Activated CD8-positive, alpha-beta T cell treated with anti-CD3 and anti-CD28 coated beads, Interleukin-2, amount 10 ng/mL, durations not matched to agents 7 days and 5 days (primary cell): ENCODE measurements at regions not wholly inside any gene's neighbourhood (a gene's known extent, or its start where the extent isn't known, plus 50 kb on each side); places are given as distances from the start of the nearest gene placed in this dataset.

Experiments
- ATAC-seq: fragments of 150-1000 bp; cut with Tn5 transposase; one replicate; pipeline ENCODE4 v1.10.0; 2021; ENCODE audit warnings: moderate library complexity
- CTCF ChIA-PET: fragments of 350-600 bp; sonication (Branson Sonifier 250); formaldehyde crosslinking; loops from one replicate; lab custom pipeline; 2021; ENCODE audit warnings: antibody characterized with exemption; lab: Charles Lee
- POLR2A ChIA-PET: fragments of 350-600 bp; sonication (Branson Sonifier 250); formaldehyde crosslinking; loops from one replicate; lab custom pipeline; 2021; ENCODE audit warnings: antibody characterized with exemption; lab: Charles Lee
- DNase-seq: peaks from one replicate; pipeline ENCODE4 v3.0.0-alpha.2; 2020
- H3K27ac Mint-ChIP-seq: one replicate; pipeline ENCODE4 v1.8.0; 2021; ENCODE audit warnings: mild to moderate bottlenecking, mixed read lengths
- H3K27me3 Mint-ChIP-seq: one replicate; pipeline ENCODE4 v1.8.0; 2021; ENCODE audit warnings: low read depth, mixed read lengths
- H3K36me3 Mint-ChIP-seq: one replicate; pipeline ENCODE4 v1.8.0; 2021; ENCODE audit warnings: low read depth, mixed read lengths
- H3K4me1 Mint-ChIP-seq: one replicate; pipeline ENCODE4 v1.8.0; 2021; ENCODE audit warnings: low read depth, mixed read lengths
- H3K4me3 Mint-ChIP-seq: one replicate; pipeline ENCODE4 v1.8.0; 2021; ENCODE audit warnings: mild to moderate bottlenecking, mixed read lengths
- H3K9me3 Mint-ChIP-seq: one replicate; pipeline ENCODE4 v1.8.0; 2022; ENCODE audit warnings: mixed read lengths; ENCODE audit not compliant: insufficient read depth

DNA sequence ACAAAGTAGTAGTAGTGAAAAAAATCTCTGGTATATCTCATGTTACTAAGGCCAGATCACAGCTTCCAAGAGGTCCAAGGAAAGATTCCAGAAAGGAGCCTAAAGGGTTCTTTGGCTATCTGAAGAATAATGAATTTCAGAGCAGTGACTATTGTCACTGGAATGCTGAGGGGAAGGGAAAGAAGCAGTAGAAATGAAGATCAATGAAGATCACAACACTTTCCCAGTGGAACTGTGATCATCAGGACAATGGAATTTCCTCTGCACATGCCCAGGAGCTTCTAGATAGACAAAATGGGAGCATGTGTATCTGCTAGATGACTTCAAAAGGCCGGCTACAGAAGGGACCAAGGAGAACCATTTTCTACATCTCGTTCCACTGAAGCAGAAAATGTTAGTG is 219.5 kb upstream of the PHYHIPL start:
- peaks cover 4% of the 10 kb centered on the region for H3K27me3 Mint-ChIP-seq
- H3K4me1 Mint-ChIP-seq = no peaks in the 10 kb centered on the region
- DNase-seq = no peak
- CTCF ChIA-PET = no interaction called here
- no peak overlapping the region for H3K27ac Mint-ChIP-seq
- H3K36me3 Mint-ChIP-seq = no peaks in the 10 kb centered on the region
- no peak overlapping the region for H3K4me3 Mint-ChIP-seq
- POLR2A ChIA-PET = no interaction called here
- no peak for ATAC-seq
- no peaks in the 10 kb centered on the region for H3K9me3 Mint-ChIP-seq

DNA sequence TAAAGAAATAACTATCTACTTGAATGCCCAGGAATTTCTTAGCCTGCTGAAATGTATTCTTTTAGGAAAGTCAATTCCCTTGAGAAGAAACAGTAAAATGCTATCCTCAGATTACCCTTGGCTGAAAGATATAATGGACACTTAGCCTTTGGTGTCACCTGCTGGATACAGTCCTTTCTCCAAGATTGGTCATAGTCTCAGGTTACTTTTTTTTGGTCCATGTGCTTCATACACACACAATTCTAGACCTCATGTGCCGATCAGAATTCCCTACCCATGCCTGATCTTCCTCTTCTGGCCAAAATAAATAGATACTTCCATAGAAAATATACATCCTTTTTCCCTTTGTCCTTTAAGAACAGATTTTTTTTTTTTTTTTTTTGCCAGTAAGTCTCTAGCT is 218.9 kb upstream of the PHYHIPL start:
- no peak for ATAC-seq
- ChIA-PET CTCF (no interaction called here), POLR2A (no interaction called here)
- Mint-ChIP-seq H3K27ac (no peak overlapping the region), H3K9me3 (no peaks in the 10 kb centered on the region), H3K4me1 (no peaks in the 10 kb centered on the region), H3K4me3 (no peak overlapping the region), H3K36me3 (no peaks in the 10 kb centered on the region), H3K27me3 (peaks cover 4% of the 10 kb centered on the region)
- DNase-seq = no peak

DNA sequence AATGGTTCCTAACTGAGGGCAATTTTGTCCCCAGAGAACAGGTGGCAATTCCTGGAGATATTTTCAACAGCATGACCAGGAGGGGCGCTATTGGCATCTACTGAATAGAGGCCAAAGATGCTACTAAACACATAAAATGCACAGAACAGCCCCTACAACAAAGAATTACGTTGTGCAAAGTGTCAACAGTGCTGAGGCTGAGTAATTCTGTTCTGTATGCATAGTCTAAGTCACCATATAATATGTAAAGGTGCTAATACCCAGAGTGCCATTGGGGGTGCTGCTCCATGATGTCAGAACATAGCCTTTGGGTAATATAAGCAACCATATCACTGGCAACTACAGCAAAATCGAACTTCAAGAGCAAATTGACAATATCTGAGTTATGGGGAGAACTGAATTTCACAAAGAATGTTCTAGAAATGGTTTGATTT is 213.3 kb upstream of the PHYHIPL start:
- H3K4me1 Mint-ChIP-seq = no peaks in the 10 kb centered on the region
- peaks cover 4% of the 10 kb centered on the region for H3K27me3 Mint-ChIP-seq
- DNase-seq (no peak), ATAC-seq (no peak)
- no peak overlapping the region for H3K27ac Mint-ChIP-seq
- ChIA-PET CTCF (no interaction called here), POLR2A (no interaction called here)
- no peak overlapping the region for H3K4me3 Mint-ChIP-seq
- no peaks in the 10 kb centered on the region for H3K9me3 Mint-ChIP-seq
- no peaks in the 10 kb centered on the region for H3K36me3 Mint-ChIP-seq

DNA sequence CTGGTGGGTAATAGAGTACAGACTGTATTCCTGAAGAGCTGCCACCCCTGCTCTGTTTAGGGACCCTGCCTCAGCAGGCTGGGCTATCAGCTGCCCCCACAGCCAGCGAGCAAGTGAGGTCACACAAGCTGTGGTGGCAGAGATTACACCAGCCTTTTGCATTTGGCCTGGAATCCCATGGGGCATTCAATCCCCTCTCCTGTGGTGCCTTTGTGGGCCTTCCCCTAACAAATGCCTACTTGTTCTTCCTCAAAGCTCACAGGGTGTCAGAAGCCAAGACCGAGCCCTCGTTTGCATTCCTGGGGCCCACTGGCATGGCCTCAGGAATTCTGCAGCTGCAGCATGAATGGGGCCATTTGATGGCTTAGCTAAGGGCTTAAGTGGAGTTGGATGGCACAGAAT is 212.7 kb upstream of the PHYHIPL start:
- Mint-ChIP-seq H3K4me3 (no peak overlapping the region), H3K27me3 (peaks cover under 1% of the 10 kb centered on the region), H3K4me1 (no peaks in the 10 kb centered on the region), H3K36me3 (no peaks in the 10 kb centered on the region), H3K9me3 (no peaks in the 10 kb centered on the region), H3K27ac (no peak overlapping the region)
- no peak for DNase-seq
- no peak for ATAC-seq
- ChIA-PET CTCF (no interaction called here), POLR2A (no interaction called here)

DNA sequence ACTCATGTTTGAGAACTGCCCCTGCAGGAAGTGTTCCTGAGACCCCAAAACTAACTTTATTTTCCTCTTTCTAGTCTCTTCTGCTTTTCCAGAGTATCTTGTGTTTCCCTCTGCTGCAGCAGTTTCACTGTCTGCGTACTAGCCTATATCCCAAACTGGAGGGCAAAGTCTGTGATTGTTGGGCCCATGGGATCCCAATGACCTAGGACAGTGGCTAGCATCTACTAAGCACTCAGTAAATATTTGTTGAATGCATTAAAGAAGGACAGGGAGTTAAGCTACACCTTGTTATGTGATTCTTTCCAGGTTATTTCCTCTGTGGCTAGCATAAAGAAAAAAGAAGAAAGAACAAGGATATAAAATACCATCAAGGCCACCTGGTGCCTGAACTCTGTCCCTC is 210.6 kb upstream of the PHYHIPL start:
- H3K27me3 Mint-ChIP-seq = no peaks in the 10 kb centered on the region
- no peaks in the 10 kb centered on the region for H3K4me1 Mint-ChIP-seq
- CTCF ChIA-PET = interaction anchor here (1.5 kb wide), 1 partner anchor 12 kb away, joined by 3 read pairs; no protein-coding TSS in a partner anchor
- no peaks in the 10 kb centered on the region for H3K36me3 Mint-ChIP-seq
- ATAC-seq (no peak), DNase-seq (no peak)
- H3K27ac Mint-ChIP-seq = no peak overlapping the region
- H3K9me3 Mint-ChIP-seq = no peaks in the 10 kb centered on the region
- no peak overlapping the region for H3K4me3 Mint-ChIP-seq
- POLR2A ChIA-PET = no interaction called here

DNA sequence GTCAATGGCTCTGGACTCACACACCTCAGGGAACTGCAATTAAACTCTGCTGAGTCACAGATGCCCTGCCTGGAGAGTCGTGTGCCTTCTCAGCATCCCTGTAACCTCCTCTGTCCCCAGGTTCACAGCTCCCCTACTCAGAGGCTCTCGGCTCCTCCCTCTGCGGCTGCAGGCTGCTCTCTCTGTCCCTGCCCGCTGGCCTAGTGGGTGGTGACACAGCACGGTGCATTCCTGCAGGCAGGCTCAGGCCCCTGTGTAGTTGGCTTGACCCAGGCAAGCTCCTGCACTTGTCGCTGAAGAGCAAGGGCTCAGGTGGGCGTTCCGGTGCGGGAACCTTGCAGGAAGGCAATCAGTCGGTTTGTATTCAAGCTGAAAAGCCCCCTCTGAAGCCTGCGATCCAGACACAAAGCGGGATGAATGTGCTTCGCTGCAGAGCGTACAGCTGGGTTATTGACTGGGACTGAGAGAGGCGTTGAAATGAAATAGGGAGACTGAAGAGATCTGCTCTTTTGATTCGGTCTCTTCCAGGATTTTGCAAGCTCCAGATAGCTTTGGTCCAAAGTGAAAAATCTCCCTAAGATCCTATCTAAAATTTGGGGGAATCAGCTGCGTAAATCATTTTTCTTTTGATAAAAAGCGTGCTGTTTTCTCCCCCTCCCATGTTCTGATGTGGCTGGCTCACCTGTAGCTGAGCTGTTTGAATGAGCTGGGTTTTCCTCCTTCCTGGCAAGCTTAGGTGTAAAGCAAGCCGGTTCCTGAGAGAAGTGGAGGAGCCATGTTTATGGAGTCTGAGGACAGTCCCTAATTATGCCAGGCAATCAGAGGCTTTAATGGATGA is 208.7 kb upstream of the PHYHIPL start:
- no peaks in the 10 kb centered on the region for H3K9me3 Mint-ChIP-seq
- DNase-seq (no peak), ATAC-seq (no peak)
- no peaks in the 10 kb centered on the region for H3K36me3 Mint-ChIP-seq
- CTCF ChIA-PET = interaction anchor here (1.0 to 1.2 kb wide), 2 partner anchors 16 to 17 kb away, joined by 3 to 4 read pairs; no protein-coding TSS in a partner anchor
- H3K27me3 Mint-ChIP-seq = no peaks in the 10 kb centered on the region
- H3K27ac Mint-ChIP-seq = no peak overlapping the region
- H3K4me1 Mint-ChIP-seq = no peaks in the 10 kb centered on the region
- POLR2A ChIA-PET = interaction anchor here (0.7 kb wide), 1 partner anchor 23 kb away, joined by 3 read pairs; no protein-coding TSS in a partner anchor
- no peak overlapping the region for H3K4me3 Mint-ChIP-seq

DNA sequence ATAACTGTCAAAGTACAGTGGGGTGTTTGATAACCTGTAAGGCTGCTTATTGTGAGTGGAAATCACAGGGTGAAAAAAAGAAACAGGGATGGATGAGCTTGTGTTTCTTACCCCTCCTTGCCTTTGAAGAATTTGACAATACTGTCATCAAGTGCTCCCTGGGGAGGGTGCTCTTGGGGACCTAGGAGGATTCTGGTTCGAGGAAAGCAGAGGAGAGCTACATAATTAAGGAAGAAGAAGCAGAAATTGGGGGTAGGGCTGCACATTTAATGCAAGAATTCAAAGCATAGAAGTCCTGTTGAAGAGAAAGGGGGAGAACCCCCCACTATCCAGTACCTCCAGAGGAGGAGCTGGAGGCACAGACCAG is 208.1 kb upstream of the PHYHIPL start:
- Mint-ChIP-seq H3K27ac (no peak overlapping the region), H3K4me3 (no peak overlapping the region), H3K9me3 (no peaks in the 10 kb centered on the region), H3K36me3 (no peaks in the 10 kb centered on the region), H3K4me1 (no peaks in the 10 kb centered on the region), H3K27me3 (no peaks in the 10 kb centered on the region)
- ChIA-PET CTCF (interaction anchor here (1.2 kb wide), 1 partner anchor 18 kb away, joined by 4 read pairs; no protein-coding TSS in a partner anchor), POLR2A (interaction anchor here (0.7 kb wide), 1 partner anchor 23 kb away, joined by 3 read pairs; no protein-coding TSS in a partner anchor)
- DNase-seq (no peak), ATAC-seq (no peak)

DNA sequence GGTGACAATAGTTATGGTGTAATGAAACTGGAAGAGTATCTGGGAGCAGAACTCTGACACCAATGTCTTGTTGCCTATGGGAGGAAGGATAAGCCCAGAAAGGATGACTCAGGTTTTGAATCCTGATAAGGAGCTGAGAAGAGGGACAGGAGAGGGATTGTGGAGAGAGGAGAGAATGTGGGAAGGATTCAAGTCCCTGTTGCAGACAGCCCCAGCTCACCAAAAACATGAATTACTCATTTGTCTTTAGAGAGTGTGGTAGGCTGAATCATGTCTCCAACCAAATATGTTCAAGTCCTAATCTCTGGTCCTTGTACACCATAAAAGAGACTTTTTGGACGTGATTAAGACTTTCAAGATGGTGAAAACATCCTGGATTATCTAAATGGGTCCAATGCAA is 206.9 kb upstream of the PHYHIPL start:
- Mint-ChIP-seq H3K4me3 (no peak overlapping the region), H3K36me3 (no peaks in the 10 kb centered on the region), H3K9me3 (no peaks in the 10 kb centered on the region), H3K27ac (no peak overlapping the region), H3K4me1 (no peaks in the 10 kb centered on the region), H3K27me3 (no peaks in the 10 kb centered on the region)
- ATAC-seq = no peak
- ChIA-PET CTCF (no interaction called here), POLR2A (no interaction called here)
- no peak for DNase-seq

DNA sequence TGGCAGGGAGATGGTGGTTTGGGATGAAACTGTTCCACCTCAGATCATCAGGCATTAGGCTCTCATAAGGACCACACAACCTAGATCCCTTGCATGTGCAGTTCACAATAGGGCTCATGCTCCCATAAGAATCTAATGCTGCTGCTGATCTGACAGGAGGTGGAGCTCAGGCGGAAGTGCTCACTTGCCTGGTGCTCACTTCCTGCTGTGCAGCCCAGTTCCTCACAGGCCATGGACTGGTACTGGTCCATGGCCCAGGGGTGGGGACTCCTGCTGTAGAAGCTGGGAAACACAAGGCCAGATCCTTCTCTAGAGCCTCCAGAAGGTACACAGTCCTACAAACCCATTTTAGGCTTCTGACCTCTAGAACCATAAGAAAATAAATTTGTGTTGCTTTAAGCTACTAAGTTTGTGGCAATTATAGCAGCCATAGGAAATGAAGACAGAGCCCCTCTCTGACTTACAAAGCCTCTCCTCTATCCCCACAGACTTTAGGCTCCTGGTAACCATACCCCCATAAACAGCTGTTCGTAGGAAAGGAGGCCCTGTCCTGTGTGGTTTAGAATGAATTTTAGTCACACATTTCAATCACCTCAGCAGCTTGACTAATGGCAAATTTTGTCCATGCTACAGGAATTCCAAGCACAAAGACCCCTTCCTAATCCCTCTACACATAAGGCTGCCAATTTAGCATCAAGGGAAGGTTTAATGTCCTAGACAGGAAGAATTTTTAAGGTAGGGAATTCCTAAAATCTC is 206.1 kb upstream of the PHYHIPL start:
- Mint-ChIP-seq H3K4me3 (no peak overlapping the region), H3K27me3 (no peaks in the 10 kb centered on the region), H3K27ac (no peak overlapping the region), H3K36me3 (no peaks in the 10 kb centered on the region), H3K9me3 (no peaks in the 10 kb centered on the region), H3K4me1 (no peaks in the 10 kb centered on the region)
- POLR2A ChIA-PET = no interaction called here
- ATAC-seq (no peak), DNase-seq (no peak)
- CTCF ChIA-PET = no interaction called here

DNA sequence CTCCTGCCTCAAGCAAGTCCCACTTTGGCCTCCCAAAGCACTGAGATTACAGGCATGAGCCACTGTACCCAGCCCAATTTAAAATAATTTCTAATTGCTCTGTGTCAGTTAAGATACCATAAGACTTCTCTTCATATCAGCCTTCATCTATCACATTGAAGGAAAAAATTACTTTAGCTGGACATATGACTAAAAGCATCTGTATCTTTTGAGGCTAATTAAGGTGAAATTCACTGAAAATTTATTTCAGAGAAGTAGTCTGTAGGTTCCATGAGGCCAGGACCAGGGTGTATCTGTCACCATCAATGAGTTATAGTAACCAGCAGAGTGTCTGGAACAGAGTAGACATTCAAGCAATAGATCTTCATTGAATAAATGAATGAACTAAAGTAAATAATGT is 205.2 kb upstream of the PHYHIPL start:
- DNase-seq (no peak), ATAC-seq (no peak)
- Mint-ChIP-seq H3K4me1 (no peaks in the 10 kb centered on the region), H3K4me3 (no peak overlapping the region), H3K27me3 (no peaks in the 10 kb centered on the region), H3K9me3 (no peaks in the 10 kb centered on the region), H3K36me3 (no peaks in the 10 kb centered on the region), H3K27ac (no peak overlapping the region)
- ChIA-PET POLR2A (no interaction called here), CTCF (no interaction called here)

DNA sequence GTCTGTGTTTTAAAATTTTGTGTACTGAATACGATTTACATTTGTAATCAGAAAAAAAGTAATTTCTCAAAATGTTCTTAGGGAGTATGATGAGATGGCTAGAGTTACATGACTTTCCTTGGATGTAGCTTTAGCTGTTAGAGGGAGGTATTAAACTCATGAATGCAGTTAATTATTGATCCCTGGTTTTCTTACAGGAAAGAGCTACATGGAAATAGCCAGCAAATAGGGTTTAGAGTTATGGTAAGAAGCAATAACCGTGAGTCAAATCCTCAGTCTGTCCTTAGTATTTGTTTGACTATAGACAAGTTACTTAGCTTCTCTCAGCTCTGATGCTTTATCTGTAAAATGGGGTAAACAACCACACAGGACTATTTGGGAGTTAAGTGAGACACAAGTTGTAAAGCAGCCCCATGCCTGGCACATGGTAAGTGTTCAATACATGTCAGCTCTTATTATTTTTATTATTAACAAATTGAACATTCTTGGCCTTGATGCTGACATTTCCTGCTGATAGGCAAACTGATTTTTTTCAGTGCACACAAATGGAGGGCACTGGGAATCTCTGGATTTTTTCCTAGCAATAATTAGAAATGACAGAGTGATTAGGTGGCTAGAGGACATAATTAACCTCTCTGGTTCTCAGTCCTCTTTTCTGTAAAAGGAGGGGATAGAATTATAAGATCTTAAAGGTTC is 204.5 kb upstream of the PHYHIPL start:
- H3K9me3 Mint-ChIP-seq = no peaks in the 10 kb centered on the region
- no peaks in the 10 kb centered on the region for H3K36me3 Mint-ChIP-seq
- ChIA-PET POLR2A (no interaction called here), CTCF (no interaction called here)
- H3K4me1 Mint-ChIP-seq = no peaks in the 10 kb centered on the region
- H3K4me3 Mint-ChIP-seq = no peak overlapping the region
- no peak for ATAC-seq
- no peaks in the 10 kb centered on the region for H3K27me3 Mint-ChIP-seq
- DNase-seq = no peak
- no peak overlapping the region for H3K27ac Mint-ChIP-seq
